Uterus (tissue), 2 donors: ENCODE measurements at regions not wholly inside any gene's neighbourhood (a gene's known extent, or its start where the extent isn't known, plus 50 kb on each side); places are given as distances from the start of the nearest gene placed in this dataset.

Source experiments
- CTCF ChIP-seq, 4 experiments: fragments of 200-600 bp in 2 of 4; fragments of 450-650 bp in 2 of 4; sonication (generic) in 2 of 4; IDR thresholded peaks; one replicate each; pipeline ENCODE4 v1.5.1; 2016 to 2019; ENCODE audit warnings: antibody characterized with exemption in 4 of 4, mild to moderate bottlenecking in 2 of 4, moderate library complexity in 1 of 4
- POLR2A ChIP-seq, 2 donors: fragments of 450-650 bp; IDR thresholded peaks; one replicate each; pipeline ENCODE4 v1.6.1; 2016; ENCODE audit warnings: antibody characterized with exemption in 2 of 2, mild to moderate bottlenecking in 1 of 2, moderate library complexity in 1 of 2

GRCh38 chr1:55333461-55333860, 118.3 kb upstream of the USP24 start:
- no peak for TF ChIP-seq CTCF (IDR thresholded peaks at IDR 0.05)
- no peak for TF ChIP-seq POLR2A (IDR thresholded peaks at IDR 0.05)
